Nephron progenitor cell (in vitro differentiated cells): ENCODE measurements at regions not wholly inside any gene's neighbourhood (a gene's known extent, or its start where the extent isn't known, plus 50 kb on each side); places are given as distances from the start of the nearest gene placed in this dataset.

Source experiments
- DNase-seq: peaks from one replicate; pipeline ENCODE4 v3.0.0; 2021
- H3K27ac Mint-ChIP-seq: 2 replicates; pipeline ENCODE4 v1.8.0; 2021; ENCODE audit warnings: mild to moderate bottlenecking, moderate library complexity, mixed read lengths
- H3K27me3 Mint-ChIP-seq: 2 replicates; pipeline ENCODE4 v1.8.0; 2021; ENCODE audit warnings: mild to moderate bottlenecking, low read depth, mixed read lengths; ENCODE audit not compliant: poor library complexity
- H3K36me3 Mint-ChIP-seq: 2 replicates; pipeline ENCODE4 v1.8.0; 2021; ENCODE audit warnings: low read depth, mixed read lengths
- H3K4me1 Mint-ChIP-seq: 2 replicates; pipeline ENCODE4 v1.8.0; 2021; ENCODE audit warnings: mixed read lengths
- H3K4me3 Mint-ChIP-seq: 2 replicates; pipeline ENCODE4 v1.8.0; 2021; ENCODE audit warnings: mild to moderate bottlenecking, moderate library complexity, mixed read lengths
- H3K9me3 Mint-ChIP-seq: 2 replicates; pipeline ENCODE4 v1.8.0; 2021; ENCODE audit warnings: mild to moderate bottlenecking, moderate library complexity, mixed read lengths
- CTCF ChIP-seq: fragments of 200-600 bp; sonication (generic); IDR thresholded peaks from 2 replicates; pipeline ENCODE4 v1.5.0; 2021; ENCODE audit warnings: antibody characterized with exemption

- Mint-ChIP-seq H3K27ac (no peak overlapping the region), H3K9me3 (no peaks in the 10 kb centered on the region)
Observed at GRCh38 chr16:56111100-56111499, 80.2 kb upstream of the GNAO1 start.

GRCh38 chr16:56109994-56110393 lies 81.3 kb upstream of the GNAO1 start:
- no peak for TF ChIP-seq CTCF
- H3K4me1 Mint-ChIP-seq: peaks cover 14% of the 10 kb centered on the region
- no peak for DNase-seq
- no peaks in the 10 kb centered on the region for H3K9me3 Mint-ChIP-seq
- no peaks in the 10 kb centered on the region for H3K36me3 Mint-ChIP-seq
- peaks cover 14% of the 10 kb centered on the region for H3K27me3 Mint-ChIP-seq
- H3K4me3 Mint-ChIP-seq: no peak overlapping the region
- H3K27ac Mint-ChIP-seq: no peak overlapping the region

More at GRCh38 chr16:56111100-56111499, 80.2 kb upstream of the GNAO1 start:
- Mint-ChIP-seq H3K36me3 (no peaks in the 10 kb centered on the region), H3K4me1 (peaks cover 6% of the 10 kb centered on the region), H3K4me3 (no peak overlapping the region), H3K27me3 (peaks cover 10% of the 10 kb centered on the region)
- TF ChIP-seq CTCF: no peak
- DNase-seq: no peak

GRCh38 chr16:56109205-56109604 lies 82.1 kb upstream of the GNAO1 start:
- Mint-ChIP-seq H3K27ac (no peak overlapping the region), H3K4me3 (no peak overlapping the region), H3K9me3 (no peaks in the 10 kb centered on the region), H3K4me1 (peaks cover 14% of the 10 kb centered on the region), H3K27me3 (peaks cover 14% of the 10 kb centered on the region), H3K36me3 (no peaks in the 10 kb centered on the region)
- no peak for DNase-seq
- TF ChIP-seq CTCF: no peak

- Mint-ChIP-seq H3K4me3 (no peak overlapping the region), H3K9me3 (no peaks in the 10 kb centered on the region), H3K27ac (no peak overlapping the region), H3K36me3 (no peaks in the 10 kb centered on the region), H3K27me3 (peaks cover 14% of the 10 kb centered on the region), H3K4me1 (peaks cover 14% of the 10 kb centered on the region)
- TF ChIP-seq CTCF: no peak
- DNase-seq: no peak
Observed at GRCh38 chr16:56108724-56109123, 82.6 kb upstream of the GNAO1 start.

- H3K27me3 Mint-ChIP-seq: peaks cover 14% of the 10 kb centered on the region
- no peak for TF ChIP-seq CTCF
- no peak for DNase-seq
- H3K4me1 Mint-ChIP-seq: peaks cover 17% of the 10 kb centered on the region
- H3K36me3 Mint-ChIP-seq: no peaks in the 10 kb centered on the region
- H3K9me3 Mint-ChIP-seq: no peaks in the 10 kb centered on the region
- H3K4me3 Mint-ChIP-seq: no peak overlapping the region
- H3K27ac Mint-ChIP-seq: no peak overlapping the region
Observed at GRCh38 chr16:56108056-56108471, 83.2 kb upstream of the GNAO1 start.

GRCh38 chr16:56106527-56106926 lies 84.8 kb upstream of the GNAO1 start:
- Mint-ChIP-seq H3K27me3 (peaks cover 17% of the 10 kb centered on the region), H3K4me1 (peaks cover 33% of the 10 kb centered on the region), H3K27ac (no peak overlapping the region), H3K4me3 (no peak overlapping the region), H3K36me3 (no peaks in the 10 kb centered on the region), H3K9me3 (no peaks in the 10 kb centered on the region)
- no peak for TF ChIP-seq CTCF
- DNase-seq: no peak
